ENCODE measurements at regions not wholly inside any gene's neighbourhood (a gene's known extent, or its start where the extent isn't known, plus 50 kb on each side); places are given as distances from the start of the nearest gene placed in this dataset.
A peak's percentile ranks its signal among the peaks of the same experiment; 100 is the strongest.
"Not testable (repeated sequence)": the region's sequence is repeated elsewhere in the genome, so short reads cannot be mapped to it uniquely, and the experiment has no call there.

DNA sequence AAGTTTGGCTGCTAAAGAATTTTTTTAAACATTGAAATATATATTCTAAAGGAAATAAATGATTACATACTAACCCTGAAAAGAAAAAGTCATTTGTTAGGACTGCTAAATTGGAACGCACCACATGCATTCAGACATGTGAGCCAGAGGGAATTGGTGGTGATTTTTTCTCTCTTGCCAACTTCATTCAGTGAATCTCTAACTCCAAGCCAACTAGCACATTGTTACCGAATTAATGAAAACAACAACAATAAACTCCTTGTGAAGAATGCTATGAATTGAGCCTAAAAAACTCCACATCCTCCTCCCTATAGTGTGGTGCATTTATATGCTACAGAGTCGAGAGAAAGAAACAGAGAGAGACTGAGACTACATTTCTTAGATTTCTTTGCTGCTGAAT lies 135.5 kb upstream of the CACNA2D1 start:
- Histone ChIP-seq H4K20me1 (ENCODE audit: low read depth, low read length) (no peaks in the 10 kb centered on the region), H3K4me2 (ENCODE audit: low read depth, low read length, poor library complexity, severe bottlenecking) (no peak overlapping the region), H3F3A (ENCODE audit: insufficient read depth) (no peaks in the 10 kb centered on the region), H3K79me2 (ENCODE audit: insufficient read depth, low read length) (no peaks in the 10 kb centered on the region), H3K4me3 (ENCODE audit: insufficient read depth, low read length, poor library complexity, severe bottlenecking) (no peak overlapping the region), H3K9me3 (ENCODE audit: insufficient read depth, low read length) (no peaks in the 10 kb centered on the region), H3K9ac (ENCODE audit: low read length) (no peak overlapping the region), H2AFZ (ENCODE audit: low read depth, low read length, severe bottlenecking) (no peak overlapping the region), H3K27ac (ENCODE audit: low read depth, low read length) (no peak overlapping the region), H3K9me2 (replicated peaks; ENCODE audit: insufficient read depth, low read length) (no peaks in the 10 kb centered on the region), H3K27me3 (ENCODE audit: low read length) (no peaks in the 10 kb centered on the region), H3K36me3 (ENCODE audit: low read length) (no peaks in the 10 kb centered on the region)
- TF ChIP-seq, protein P1, sequence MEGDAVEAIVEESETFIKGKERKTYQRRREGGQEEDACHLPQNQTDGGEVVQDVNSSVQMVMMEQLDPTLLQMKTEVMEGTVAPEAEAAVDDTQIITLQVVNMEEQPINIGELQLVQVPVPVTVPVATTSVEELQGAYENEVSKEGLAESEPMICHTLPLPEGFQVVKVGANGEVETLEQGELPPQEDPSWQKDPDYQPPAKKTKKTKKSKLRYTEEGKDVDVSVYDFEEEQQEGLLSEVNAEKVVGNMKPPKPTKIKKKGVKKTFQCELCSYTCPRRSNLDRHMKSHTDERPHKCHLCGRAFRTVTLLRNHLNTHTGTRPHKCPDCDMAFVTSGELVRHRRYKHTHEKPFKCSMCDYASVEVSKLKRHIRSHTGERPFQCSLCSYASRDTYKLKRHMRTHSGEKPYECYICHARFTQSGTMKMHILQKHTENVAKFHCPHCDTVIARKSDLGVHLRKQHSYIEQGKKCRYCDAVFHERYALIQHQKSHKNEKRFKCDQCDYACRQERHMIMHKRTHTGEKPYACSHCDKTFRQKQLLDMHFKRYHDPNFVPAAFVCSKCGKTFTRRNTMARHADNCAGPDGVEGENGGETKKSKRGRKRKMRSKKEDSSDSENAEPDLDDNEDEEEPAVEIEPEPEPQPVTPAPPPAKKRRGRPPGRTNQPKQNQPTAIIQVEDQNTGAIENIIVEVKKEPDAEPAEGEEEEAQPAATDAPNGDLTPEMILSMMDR (IDR thresholded peaks at IDR 0.05; ENCODE audit: insufficient read depth, low read length, poor library complexity, severe bottlenecking), result no peak
- no peak for TF ChIP-seq EZH2phosphoT487 (conservative IDR thresholded peaks at IDR 0.05; ENCODE audit: low read length)

DNA sequence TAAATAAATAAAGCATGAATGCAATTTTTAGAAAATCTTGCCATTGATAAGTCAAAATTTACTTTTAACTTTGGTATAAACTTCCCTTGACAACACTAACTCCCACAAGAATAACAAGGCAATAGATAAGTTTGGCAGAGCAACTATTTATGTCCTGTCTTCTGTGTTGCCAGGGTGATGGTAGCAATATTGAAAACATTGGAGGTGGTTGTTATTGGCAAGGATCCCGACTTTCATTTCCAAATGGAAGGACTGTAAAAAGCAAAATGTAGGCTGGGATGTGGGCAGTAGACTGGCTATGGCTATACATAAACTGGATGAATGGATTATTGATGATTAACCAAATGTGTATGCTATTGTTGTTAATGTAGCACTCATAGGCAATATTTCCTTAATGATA lies 134.9 kb upstream of the CACNA2D1 start:
- H2AFZ ChIP-seq (ENCODE audit: low read depth, low read length, severe bottlenecking), result no peak overlapping the region

DNA sequence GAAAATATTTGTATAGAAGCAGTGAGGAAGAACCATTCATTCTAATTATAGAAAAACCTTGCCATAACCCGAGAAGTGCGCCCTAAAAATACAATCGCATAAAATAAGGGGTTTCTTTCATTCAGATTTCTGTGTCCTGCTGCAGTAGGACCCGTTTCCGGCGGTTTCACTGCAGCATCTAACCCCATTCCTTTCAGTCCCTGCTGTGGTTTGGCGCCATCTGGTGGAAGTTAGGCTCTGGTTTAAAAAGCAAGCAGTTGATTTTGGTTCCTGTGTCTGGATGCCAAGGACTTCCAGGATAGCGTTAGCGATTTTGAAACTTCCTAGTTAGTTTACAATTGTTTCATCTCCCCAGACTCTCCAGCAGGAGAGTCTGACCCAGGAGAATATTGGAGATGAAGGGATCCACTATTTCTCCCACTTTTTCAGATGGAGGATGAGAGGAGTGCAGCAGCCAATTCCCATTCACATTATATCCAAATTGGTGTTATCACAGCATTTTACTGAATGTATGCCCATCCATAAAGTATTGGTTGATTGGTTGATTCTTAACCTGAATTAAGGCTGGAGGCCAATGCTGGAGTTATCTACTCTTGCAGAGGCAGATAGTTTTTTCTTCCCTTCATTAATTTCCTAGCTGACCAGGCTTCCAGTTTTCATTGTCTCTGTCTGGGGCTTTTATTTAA lies 128.8 kb upstream of the CACNA2D1 start:
- H3F3A ChIP-seq (ENCODE audit: insufficient read depth), result no peaks in the 10 kb centered on the region
- TF ChIP-seq, protein P1 (IDR thresholded peaks at IDR 0.05; ENCODE audit: insufficient read depth, low read length, poor library complexity, severe bottlenecking), result peak; percentile 92
- TF ChIP-seq EZH2phosphoT487 (conservative IDR thresholded peaks at IDR 0.05; ENCODE audit: low read length), result no peak
- no peak overlapping the region for H2AFZ ChIP-seq (ENCODE audit: low read depth, low read length, severe bottlenecking)
- H3K27ac ChIP-seq (ENCODE audit: low read depth, low read length), result no peak overlapping the region
- no peaks in the 10 kb centered on the region for H3K27me3 ChIP-seq (ENCODE audit: low read length)
- H3K79me2 ChIP-seq (ENCODE audit: insufficient read depth, low read length), result no peaks in the 10 kb centered on the region
- no peaks in the 10 kb centered on the region for H3K9me2 ChIP-seq (replicated peaks; ENCODE audit: insufficient read depth, low read length)
- no peaks in the 10 kb centered on the region for H3K9me3 ChIP-seq (ENCODE audit: insufficient read depth, low read length)
- no peak overlapping the region for H3K4me2 ChIP-seq (ENCODE audit: low read depth, low read length, poor library complexity, severe bottlenecking)
- H4K20me1 ChIP-seq (ENCODE audit: low read depth, low read length), result no peaks in the 10 kb centered on the region
- H3K36me3 ChIP-seq (ENCODE audit: low read length), result no peaks in the 10 kb centered on the region
- H3K9ac ChIP-seq (ENCODE audit: low read length), result no peak overlapping the region
- no peak overlapping the region for H3K4me3 ChIP-seq (ENCODE audit: insufficient read depth, low read length, poor library complexity, severe bottlenecking)

More for the DNA sequence above, 134.9 kb upstream of the CACNA2D1 start:
- H3K9me3 ChIP-seq (ENCODE audit: insufficient read depth, low read length), result no peaks in the 10 kb centered on the region
- no peak overlapping the region for H3K4me2 ChIP-seq (ENCODE audit: low read depth, low read length, poor library complexity, severe bottlenecking)
- no peaks in the 10 kb centered on the region for H3F3A ChIP-seq (ENCODE audit: insufficient read depth)
- H3K79me2 ChIP-seq (ENCODE audit: insufficient read depth, low read length), result no peaks in the 10 kb centered on the region
- no peak overlapping the region for H3K4me3 ChIP-seq (ENCODE audit: insufficient read depth, low read length, poor library complexity, severe bottlenecking)
- no peak for TF ChIP-seq EZH2phosphoT487 (conservative IDR thresholded peaks at IDR 0.05; ENCODE audit: low read length)
- TF ChIP-seq, protein P1 (IDR thresholded peaks at IDR 0.05; ENCODE audit: insufficient read depth, low read length, poor library complexity, severe bottlenecking), result no peak
- H4K20me1 ChIP-seq (ENCODE audit: low read depth, low read length), result no peaks in the 10 kb centered on the region
- no peak overlapping the region for H3K27ac ChIP-seq (ENCODE audit: low read depth, low read length)
- H3K36me3 ChIP-seq (ENCODE audit: low read length), result no peaks in the 10 kb centered on the region
- H3K9ac ChIP-seq (ENCODE audit: low read length), result no peak overlapping the region
- H3K9me2 ChIP-seq (replicated peaks; ENCODE audit: insufficient read depth, low read length), result no peaks in the 10 kb centered on the region
- H3K27me3 ChIP-seq (ENCODE audit: low read length), result no peaks in the 10 kb centered on the region

DNA sequence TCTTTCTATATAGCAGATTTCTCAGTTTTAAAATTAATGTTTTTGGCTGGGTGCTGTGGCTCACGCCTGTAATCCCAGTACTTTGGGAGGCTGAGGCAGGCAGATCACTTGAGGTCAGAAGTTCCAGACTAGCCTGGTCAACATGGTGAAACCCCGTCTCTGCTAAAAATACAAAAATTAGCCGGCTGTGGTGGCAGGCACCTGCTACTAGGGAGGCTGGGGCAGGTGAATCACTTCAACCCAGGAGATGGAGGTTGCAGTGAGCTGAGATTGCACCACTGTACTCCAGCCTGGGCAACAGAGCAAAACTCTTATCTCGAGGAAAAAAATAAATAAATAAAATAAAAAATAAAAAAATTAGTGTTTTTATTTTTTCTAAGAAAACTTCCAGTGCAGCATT lies 127.5 kb upstream of the CACNA2D1 start:
- H3K36me3 ChIP-seq (ENCODE audit: low read length); H3K4me3 ChIP-seq (ENCODE audit: insufficient read depth, low read length, poor library complexity, severe bottlenecking); H3K27me3 ChIP-seq (ENCODE audit: low read length); H3K79me2 ChIP-seq (ENCODE audit: insufficient read depth, low read length); H3K9ac ChIP-seq (ENCODE audit: low read length); H3F3A ChIP-seq (ENCODE audit: insufficient read depth); H3K9me3 ChIP-seq (ENCODE audit: insufficient read depth, low read length); H2AFZ ChIP-seq (ENCODE audit: low read depth, low read length, severe bottlenecking); H3K4me2 ChIP-seq (ENCODE audit: low read depth, low read length, poor library complexity, severe bottlenecking); H3K27ac ChIP-seq (ENCODE audit: low read depth, low read length); H3K9me2 ChIP-seq (replicated peaks; ENCODE audit: insufficient read depth, low read length); H4K20me1 ChIP-seq (ENCODE audit: low read depth, low read length): not testable (repeated sequence)
